ENCODE measurements at regions not wholly inside any gene's neighbourhood (a gene's known extent, or its start where the extent isn't known, plus 50 kb on each side); places are given as distances from the start of the nearest gene placed in this dataset.

GRCh38 chr17:63173903-63174302 lies 207.9 kb downstream of the TANC2 start:
- CTCF ChIA-PET, result interaction anchor here (0.8 to 1.2 kb wide), 4 partner anchors 24 to 304 kb away, joined by 3 to 4 read pairs (median 3); no protein-coding TSS in a partner anchor
- TF ChIP-seq EP300 (IDR thresholded peaks at IDR 0.05; ENCODE audit: borderline replicate concordance in 1 of 2, low read depth in 1 of 2, low read length in 1 of 2) (peak in 1 of 2 experiments; percentile 24; a peak in 1 of 4 replicates), EZH2phosphoT487 (IDR thresholded peaks at IDR 0.05; ENCODE audit: borderline replicate concordance, low read depth) (no peak), JUND (IDR thresholded peaks at IDR 0.05) (peak; percentile 64), TAF1 (IDR thresholded peaks at IDR 0.05; ENCODE audit: borderline replicate concordance, low read depth, low read length) (no peak), PBX3 (IDR thresholded peaks at IDR 0.05) (peak; percentile 86), TCF12 (IDR thresholded peaks at IDR 0.05) (peak; percentile 17; the same call in 1 of the 2 replicates), NFIC (IDR thresholded peaks at IDR 0.05; ENCODE audit: borderline replicate concordance) (peak; percentile 55; the same call in 1 of the 2 replicates)

GRCh38 chr17:63178530-63178929 lies 212.5 kb downstream of the TANC2 start:
- Histone ChIP-seq H3K4me3 (ENCODE audit: low read depth in 2 of 2, low read length in 1 of 2) (no peak overlapping the region), H3K4me2 (no peak overlapping the region), H3K79me2 (ENCODE audit: insufficient read depth) (peaks cover 73% of the 10 kb centered on the region), H3K36me3 (replicated peaks in 1 of 2; ENCODE audit: control insufficient read depth in 1 of 2, insufficient read depth in 2 of 2, low read length in 1 of 2) (peaks cover 4 to 25% of the 10 kb centered on the region in 2 experiments), H3F3A (replicated peaks; ENCODE audit: insufficient read depth) (peaks cover 17% of the 10 kb centered on the region), H3K27ac (ENCODE audit: low read depth in 2 of 2, low read length in 1 of 2) (peak overlapping the region; percentile 7 to 11; a peak in 2 of 4 replicates), H3K9ac (no peak overlapping the region), H3K4me1 (ENCODE audit: control insufficient read depth in 1 of 2, insufficient read depth in 2 of 2, low read depth in 1 of 2, low read length in 1 of 2) (peaks cover 0 to 3% of the 10 kb centered on the region in 2 experiments; a peak in 2 of 4 replicates), H2AFZ (ENCODE audit: low read depth) (no peak overlapping the region), H3K9me2 (no peaks in the 10 kb centered on the region), H4K20me1 (ENCODE audit: insufficient read depth) (no peaks in the 10 kb centered on the region), H3K9me3 (peaks cover 14% of the 10 kb centered on the region), H3K27me3 (ENCODE audit: insufficient read depth) (no peaks in the 10 kb centered on the region)
- ChIA-PET POLR2A (no interaction called here), CTCF (interaction anchor here (0.5 kb wide), 1 partner anchor 30 kb away, joined by 4 read pairs; no protein-coding TSS in a partner anchor)
- 89% methylated on average over 2 of the region's 2 CpGs for WGBS (ENCODE audit: low lambda C conversion rate)
- DNase-seq, result no peak
- TF ChIP-seq MAX (IDR thresholded peaks at IDR 0.05; ENCODE audit: low read depth), result no peak
- no peak for TF ChIP-seq TEAD4 (IDR thresholded peaks at IDR 0.05; ENCODE audit: borderline replicate concordance, insufficient read depth)
- TF ChIP-seq ZBTB33 (IDR thresholded peaks at IDR 0.05; ENCODE audit: borderline replicate concordance, low read depth), result no peak
- no peak for TF ChIP-seq RCOR1 (IDR thresholded peaks at IDR 0.05; ENCODE audit: low read length)
- no peak for TF ChIP-seq FOSL2 (IDR thresholded peaks at IDR 0.05; ENCODE audit: borderline replicate concordance, low read depth)
- TF ChIP-seq SIN3A (IDR thresholded peaks at IDR 0.05; ENCODE audit: borderline replicate concordance, low read depth, low read length), result no peak
- no peak for TF ChIP-seq TCF12 (IDR thresholded peaks at IDR 0.05)

More at GRCh38 chr17:63173903-63174302, 207.9 kb downstream of the TANC2 start:
- Histone ChIP-seq H3K9me2 (no peaks in the 10 kb centered on the region), H3F3A (replicated peaks; ENCODE audit: insufficient read depth) (peaks cover 46% of the 10 kb centered on the region), H3K79me2 (ENCODE audit: insufficient read depth) (peaks cover 65% of the 10 kb centered on the region), H3K4me3 (ENCODE audit: low read depth in 2 of 2, low read length in 1 of 2) (no peak overlapping the region), H3K4me2 (no peak overlapping the region), H3K9ac (no peak overlapping the region), H2AFZ (ENCODE audit: low read depth) (no peak overlapping the region), H3K4me1 (ENCODE audit: control insufficient read depth in 1 of 2, insufficient read depth in 2 of 2, low read depth in 1 of 2, low read length in 1 of 2) (peaks cover 0 to 7% of the 10 kb centered on the region in 2 experiments; a peak in 2 of 4 replicates), H4K20me1 (ENCODE audit: insufficient read depth) (peaks cover 4% of the 10 kb centered on the region; the same call in 1 of the 2 replicates), H3K36me3 (replicated peaks in 1 of 2; ENCODE audit: control insufficient read depth in 1 of 2, insufficient read depth in 2 of 2, low read length in 1 of 2) (peaks cover 0 to 21% of the 10 kb centered on the region in 2 experiments), H3K27ac (ENCODE audit: low read depth in 2 of 2, low read length in 1 of 2) (peak overlapping the region in 1 of 2 experiments; percentile 94; a peak in 2 of 4 replicates), H3K9me3 (peaks cover 14% of the 10 kb centered on the region), H3K27me3 (ENCODE audit: insufficient read depth) (no peaks in the 10 kb centered on the region)
- 88% methylated on average over 1 of the region's 1 CpG for WGBS (ENCODE audit: low lambda C conversion rate)
- DNase-seq, result no peak
- POLR2A ChIA-PET, result no interaction called here
